Glutamatergic neuron (in vitro differentiated cells): ENCODE measurements at regions not wholly inside any gene's neighbourhood (a gene's known extent, or its start where the extent isn't known, plus 50 kb on each side); places are given as distances from the start of the nearest gene placed in this dataset.

Source experiments
- DNase-seq: peaks from one replicate; pipeline ENCODE4 v3.0.0; 2022
- H3K27ac Mint-ChIP-seq: one replicate; pipeline ENCODE4 v1.8.0; 2020; ENCODE audit warnings: mild to moderate bottlenecking, mixed read lengths, inconsistent platforms; ENCODE audit not compliant: unreplicated experiment
- H3K27me3 Mint-ChIP-seq: one replicate; pipeline ENCODE4 v1.8.0; 2020; ENCODE audit warnings: mild to moderate bottlenecking, moderate library complexity, mixed read lengths, inconsistent platforms; ENCODE audit not compliant: unreplicated experiment
- H3K36me3 Mint-ChIP-seq: one replicate; pipeline ENCODE4 v1.8.0; 2020; ENCODE audit warnings: mild to moderate bottlenecking, mixed read lengths, inconsistent platforms; ENCODE audit not compliant: unreplicated experiment
- H3K4me1 Mint-ChIP-seq: one replicate; pipeline ENCODE4 v1.8.0; 2020; ENCODE audit warnings: mild to moderate bottlenecking, low read depth, mixed read lengths, inconsistent platforms; ENCODE audit not compliant: unreplicated experiment
- H3K4me3 Mint-ChIP-seq: one replicate; pipeline ENCODE4 v1.8.0; 2020; ENCODE audit warnings: mild to moderate bottlenecking, mixed read lengths, inconsistent platforms; ENCODE audit not compliant: unreplicated experiment
- H3K9me3 Mint-ChIP-seq: one replicate; pipeline ENCODE4 v1.8.0; 2020; ENCODE audit warnings: mild to moderate bottlenecking, moderate library complexity, mixed read lengths, inconsistent platforms; ENCODE audit not compliant: unreplicated experiment
- TF ChIP-seq, protein P1 (sequence below): fragments of 200-600 bp; sonication (generic); IDR thresholded peaks from one replicate; pipeline ENCODE4 v1.5.0; 2021; ENCODE audit not compliant: partially characterized antibody, unreplicated experiment

GRCh38 chr12:105574056-105574715, 243.7 kb downstream of the C12orf75 start:
- Mint-ChIP-seq H3K27ac (no peak overlapping the region), H3K4me1 (no peaks in the 10 kb centered on the region), H3K36me3 (no peaks in the 10 kb centered on the region), H3K4me3 (no peak overlapping the region), H3K9me3 (no peaks in the 10 kb centered on the region), H3K27me3 (no peaks in the 10 kb centered on the region)
- DNase-seq, result no peak
- TF ChIP-seq, protein P1, sequence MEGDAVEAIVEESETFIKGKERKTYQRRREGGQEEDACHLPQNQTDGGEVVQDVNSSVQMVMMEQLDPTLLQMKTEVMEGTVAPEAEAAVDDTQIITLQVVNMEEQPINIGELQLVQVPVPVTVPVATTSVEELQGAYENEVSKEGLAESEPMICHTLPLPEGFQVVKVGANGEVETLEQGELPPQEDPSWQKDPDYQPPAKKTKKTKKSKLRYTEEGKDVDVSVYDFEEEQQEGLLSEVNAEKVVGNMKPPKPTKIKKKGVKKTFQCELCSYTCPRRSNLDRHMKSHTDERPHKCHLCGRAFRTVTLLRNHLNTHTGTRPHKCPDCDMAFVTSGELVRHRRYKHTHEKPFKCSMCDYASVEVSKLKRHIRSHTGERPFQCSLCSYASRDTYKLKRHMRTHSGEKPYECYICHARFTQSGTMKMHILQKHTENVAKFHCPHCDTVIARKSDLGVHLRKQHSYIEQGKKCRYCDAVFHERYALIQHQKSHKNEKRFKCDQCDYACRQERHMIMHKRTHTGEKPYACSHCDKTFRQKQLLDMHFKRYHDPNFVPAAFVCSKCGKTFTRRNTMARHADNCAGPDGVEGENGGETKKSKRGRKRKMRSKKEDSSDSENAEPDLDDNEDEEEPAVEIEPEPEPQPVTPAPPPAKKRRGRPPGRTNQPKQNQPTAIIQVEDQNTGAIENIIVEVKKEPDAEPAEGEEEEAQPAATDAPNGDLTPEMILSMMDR, result no peak

DNA sequence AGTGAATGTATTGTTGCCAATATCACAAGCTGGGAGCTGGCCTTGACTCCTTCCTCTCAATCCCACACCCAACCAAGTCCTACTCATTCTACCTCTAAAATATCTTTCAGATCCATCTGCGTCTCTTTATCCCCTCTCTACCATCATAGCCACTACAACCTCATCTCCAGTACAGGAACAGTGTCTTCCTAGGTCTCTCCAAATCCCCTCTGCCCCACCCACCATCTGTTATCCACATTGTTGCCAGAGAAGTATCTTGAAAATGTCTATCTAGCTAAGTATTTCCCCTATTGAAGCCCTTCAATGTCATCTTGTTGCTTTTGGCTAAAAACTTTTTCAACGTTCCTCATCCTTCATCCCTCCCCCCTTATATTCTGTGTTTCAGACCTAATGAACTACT, 244.7 kb downstream of the C12orf75 start:
- Mint-ChIP-seq H3K27me3 (no peaks in the 10 kb centered on the region), H3K4me1 (no peaks in the 10 kb centered on the region), H3K27ac (no peak overlapping the region), H3K36me3 (no peaks in the 10 kb centered on the region), H3K9me3 (no peaks in the 10 kb centered on the region), H3K4me3 (no peak overlapping the region)
- no peak for DNase-seq
- TF ChIP-seq, protein P1, result no peak

DNA sequence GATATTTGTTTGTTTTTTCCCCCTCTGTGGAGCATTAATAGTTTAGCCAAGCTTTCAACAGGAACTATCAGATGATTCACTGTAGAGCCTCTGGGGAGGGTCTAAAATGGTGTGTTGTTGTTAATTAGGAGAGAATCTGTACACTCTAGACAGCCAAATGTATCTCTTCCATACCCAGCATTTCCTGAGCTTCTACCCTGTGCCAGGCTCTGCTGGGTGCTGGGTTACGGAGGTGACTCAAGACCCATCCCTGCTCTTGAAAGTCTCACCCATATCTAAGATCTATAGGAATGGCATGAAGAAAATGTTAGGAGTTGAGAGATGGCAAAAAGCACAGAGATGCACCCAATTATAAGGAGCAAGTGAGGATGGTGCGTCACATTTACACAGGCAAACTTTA, 245.8 kb downstream of the C12orf75 start:
- Mint-ChIP-seq H3K36me3 (no peaks in the 10 kb centered on the region), H3K4me1 (no peaks in the 10 kb centered on the region), H3K4me3 (no peak overlapping the region), H3K27ac (no peak overlapping the region), H3K27me3 (peaks cover 1% of the 10 kb centered on the region), H3K9me3 (no peaks in the 10 kb centered on the region)
- TF ChIP-seq, protein P1, result no peak
- no peak for DNase-seq

DNA sequence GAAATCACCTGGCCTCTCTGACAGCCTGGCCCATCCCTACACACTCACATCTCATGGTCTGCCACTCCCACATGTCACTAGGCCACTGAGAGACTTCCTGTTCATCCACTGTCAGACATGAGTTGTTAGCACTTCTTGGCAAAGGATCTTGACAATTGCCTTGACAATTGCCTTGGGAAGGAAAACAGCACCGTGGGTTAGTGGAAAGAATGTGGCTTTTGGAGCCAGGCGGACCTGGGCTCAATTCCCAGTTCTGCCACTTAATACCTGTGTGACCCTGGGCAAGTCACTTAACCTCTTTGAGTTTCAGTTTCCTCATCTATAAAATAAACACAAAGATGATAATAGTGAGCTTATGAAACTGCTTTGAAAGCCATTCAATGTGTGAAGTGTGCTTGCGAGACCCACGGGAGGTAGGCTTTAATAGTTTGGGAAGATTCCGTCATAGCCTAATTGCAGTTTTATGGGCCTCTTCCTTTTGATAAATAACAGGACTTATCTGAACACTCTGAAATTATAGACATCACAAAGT, 250.4 kb downstream of the C12orf75 start:
- H3K27ac Mint-ChIP-seq, result no peak overlapping the region

GRCh38 chr12:105581420-105581819, 250.9 kb downstream of the C12orf75 start:
- no peak overlapping the region for H3K27ac Mint-ChIP-seq
- DNase-seq, result no peak
- peaks cover 4% of the 10 kb centered on the region for H3K27me3 Mint-ChIP-seq
- no peaks in the 10 kb centered on the region for H3K9me3 Mint-ChIP-seq
- no peaks in the 10 kb centered on the region for H3K4me1 Mint-ChIP-seq
- no peak overlapping the region for H3K4me3 Mint-ChIP-seq
- no peaks in the 10 kb centered on the region for H3K36me3 Mint-ChIP-seq
- TF ChIP-seq, protein P1, result no peak

More for the DNA sequence above, 250.4 kb downstream of the C12orf75 start:
- no peaks in the 10 kb centered on the region for H3K4me1 Mint-ChIP-seq
- peaks cover 4% of the 10 kb centered on the region for H3K27me3 Mint-ChIP-seq
- TF ChIP-seq, protein P1, result no peak
- H3K36me3 Mint-ChIP-seq, result no peaks in the 10 kb centered on the region
- no peak overlapping the region for H3K4me3 Mint-ChIP-seq
- H3K9me3 Mint-ChIP-seq, result no peaks in the 10 kb centered on the region
- DNase-seq, result no peak
